ENCODE measurements at regions not wholly inside any gene's neighbourhood (a gene's known extent, or its start where the extent isn't known, plus 50 kb on each side); places are given as distances from the start of the nearest gene placed in this dataset.

GRCh38 chr1:96360036-96360795 is 361.4 kb upstream of the PTBP2 start:
- Mint-ChIP-seq H3K4me1 (ENCODE audit: low read depth, unreplicated experiment) (peaks cover 49% of the 10 kb centered on the region), H3K27me3 (ENCODE audit: low read depth, unreplicated experiment) (no peaks in the 10 kb centered on the region), H3K27ac (ENCODE audit: unreplicated experiment) (no peak overlapping the region), H3K4me3 (ENCODE audit: unreplicated experiment) (no peak overlapping the region), H3K9me3 (ENCODE audit: unreplicated experiment) (no peaks in the 10 kb centered on the region), H3K36me3 (ENCODE audit: low read depth, unreplicated experiment) (no peaks in the 10 kb centered on the region)
- H2AFZ ChIP-seq (ENCODE audit: low read depth, low read length): no peak overlapping the region
- FAIRE-seq (no peak), DNase-seq (ENCODE audit: low read depth) (peak; percentile 35)
- H3K4me3 ChIP-seq (ENCODE audit: insufficient read depth, low read depth, low read length): no peak overlapping the region
- TF ChIP-seq EZH2 (IDR thresholded peaks at IDR 0.05; ENCODE audit: insufficient read depth, low read length): no peak
- no peak for TF ChIP-seq CTCF (IDR thresholded peaks at IDR 0.05; ENCODE audit: insufficient read depth, low read depth, low read length)
- no peak overlapping the region for H3K27ac ChIP-seq (ENCODE audit: low read depth, low read length)
- no peaks in the 10 kb centered on the region for H3K36me3 ChIP-seq (ENCODE audit: insufficient read depth, low read length)
- H3K27me3 ChIP-seq (ENCODE audit: insufficient read depth, low read length): no peaks in the 10 kb centered on the region
- peaks cover 40% of the 10 kb centered on the region for H3K4me1 ChIP-seq (ENCODE audit: insufficient read depth, low read length)
- H3K9ac ChIP-seq (ENCODE audit: low read length): no peak overlapping the region
- no peak overlapping the region for H3K4me2 ChIP-seq (ENCODE audit: low read length)
- no peaks in the 10 kb centered on the region for H3K79me2 ChIP-seq (ENCODE audit: insufficient read depth, low read length)
- no peaks in the 10 kb centered on the region for H3K9me3 ChIP-seq (ENCODE audit: insufficient read depth, low read depth, low read length)
- H4K20me1 ChIP-seq (ENCODE audit: insufficient read depth, low read length): no peaks in the 10 kb centered on the region

DNA sequence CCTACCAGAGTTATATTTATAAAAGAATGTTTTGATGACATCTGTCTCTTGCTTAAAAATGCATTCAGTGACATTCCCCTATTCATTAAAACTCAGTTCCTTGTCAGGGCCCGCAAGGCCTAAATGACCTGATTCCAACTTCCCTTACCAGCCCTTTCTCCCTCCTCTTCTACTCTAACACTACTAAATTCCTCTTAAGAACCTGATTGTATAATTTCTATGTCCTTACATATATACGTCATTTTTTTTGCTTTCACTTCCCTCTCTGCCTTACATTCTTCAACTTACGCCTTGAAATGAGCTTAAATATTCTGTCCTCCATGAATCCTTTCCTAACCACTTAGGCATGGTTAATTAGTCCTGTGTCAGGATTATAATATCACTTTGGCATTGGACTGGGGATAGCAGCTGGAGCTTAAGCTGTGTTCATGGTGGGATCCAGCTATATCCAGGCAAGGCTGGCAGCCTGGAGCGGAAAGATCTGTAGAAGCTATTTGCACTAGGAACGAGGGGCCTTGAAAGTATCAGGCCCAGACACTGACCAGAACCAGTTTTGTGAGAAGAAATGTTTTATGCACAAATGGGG is 360.2 kb upstream of the PTBP2 start:
- DNase-seq (ENCODE audit: low read depth): no peak
- H3K36me3 ChIP-seq (ENCODE audit: insufficient read depth, low read length): no peaks in the 10 kb centered on the region
- Mint-ChIP-seq H3K4me3 (ENCODE audit: unreplicated experiment) (no peak overlapping the region), H3K27me3 (ENCODE audit: low read depth, unreplicated experiment) (no peaks in the 10 kb centered on the region), H3K9me3 (ENCODE audit: unreplicated experiment) (no peaks in the 10 kb centered on the region), H3K27ac (ENCODE audit: unreplicated experiment) (peak overlapping the region; percentile 35), H3K4me1 (ENCODE audit: low read depth, unreplicated experiment) (peaks cover 57% of the 10 kb centered on the region), H3K36me3 (ENCODE audit: low read depth, unreplicated experiment) (no peaks in the 10 kb centered on the region)
- no peaks in the 10 kb centered on the region for H3K27me3 ChIP-seq (ENCODE audit: insufficient read depth, low read length)
- H3K9ac ChIP-seq (ENCODE audit: low read length): no peak overlapping the region
- FAIRE-seq: no peak
- no peaks in the 10 kb centered on the region for H3K9me3 ChIP-seq (ENCODE audit: insufficient read depth, low read depth, low read length)
- TF ChIP-seq CTCF (IDR thresholded peaks at IDR 0.05; ENCODE audit: insufficient read depth, low read depth, low read length) (no peak), EZH2 (IDR thresholded peaks at IDR 0.05; ENCODE audit: insufficient read depth, low read length) (no peak)
- no peak overlapping the region for H2AFZ ChIP-seq (ENCODE audit: low read depth, low read length)
- H3K4me1 ChIP-seq (ENCODE audit: insufficient read depth, low read length): peaks cover 46% of the 10 kb centered on the region
- no peak overlapping the region for H3K4me3 ChIP-seq (ENCODE audit: insufficient read depth, low read depth, low read length)
- H3K27ac ChIP-seq (ENCODE audit: low read depth, low read length): no peak overlapping the region
- no peaks in the 10 kb centered on the region for H3K79me2 ChIP-seq (ENCODE audit: insufficient read depth, low read length)
- H4K20me1 ChIP-seq (ENCODE audit: insufficient read depth, low read length): no peaks in the 10 kb centered on the region
- H3K4me2 ChIP-seq (ENCODE audit: low read length): no peak overlapping the region

DNA sequence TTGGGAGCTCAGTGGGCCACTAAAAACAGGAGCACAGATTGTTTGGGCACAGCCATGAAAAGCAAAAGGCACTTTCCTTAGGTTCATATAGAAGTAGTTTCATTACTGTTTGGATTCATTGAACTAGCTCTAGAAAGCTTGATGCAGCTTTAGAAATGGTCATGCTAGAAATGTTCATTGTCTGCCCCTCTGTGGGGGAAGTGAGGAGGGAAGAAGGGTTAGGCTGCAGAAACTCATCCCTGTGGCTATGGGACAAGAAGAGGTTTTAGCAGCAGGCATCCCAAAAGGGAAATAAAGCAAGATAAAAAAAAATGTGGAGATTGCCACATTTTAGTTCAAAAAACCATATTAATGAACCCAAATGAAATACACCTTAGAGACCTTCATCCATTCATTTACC is 359.6 kb upstream of the PTBP2 start:
- Mint-ChIP-seq H3K27me3 (ENCODE audit: low read depth, unreplicated experiment) (no peaks in the 10 kb centered on the region), H3K4me3 (ENCODE audit: unreplicated experiment) (no peak overlapping the region), H3K36me3 (ENCODE audit: low read depth, unreplicated experiment) (no peaks in the 10 kb centered on the region), H3K27ac (ENCODE audit: unreplicated experiment) (no peak overlapping the region), H3K4me1 (ENCODE audit: low read depth, unreplicated experiment) (peaks cover 57% of the 10 kb centered on the region), H3K9me3 (ENCODE audit: unreplicated experiment) (no peaks in the 10 kb centered on the region)
- Histone ChIP-seq H3K4me3 (ENCODE audit: insufficient read depth, low read depth, low read length) (no peak overlapping the region), H3K36me3 (ENCODE audit: insufficient read depth, low read length) (no peaks in the 10 kb centered on the region), H3K4me2 (ENCODE audit: low read length) (peak overlapping the region; percentile 71), H3K27ac (ENCODE audit: low read depth, low read length) (peak overlapping the region; percentile 65), H3K4me1 (ENCODE audit: insufficient read depth, low read length) (peaks cover 46% of the 10 kb centered on the region), H3K79me2 (ENCODE audit: insufficient read depth, low read length) (no peaks in the 10 kb centered on the region), H3K27me3 (ENCODE audit: insufficient read depth, low read length) (no peaks in the 10 kb centered on the region), H3K9ac (ENCODE audit: low read length) (no peak overlapping the region), H3K9me3 (ENCODE audit: insufficient read depth, low read depth, low read length) (no peaks in the 10 kb centered on the region), H4K20me1 (ENCODE audit: insufficient read depth, low read length) (no peaks in the 10 kb centered on the region), H2AFZ (ENCODE audit: low read depth, low read length) (no peak overlapping the region)
- FAIRE-seq (peak; percentile 56), DNase-seq (ENCODE audit: low read depth) (no peak)
- TF ChIP-seq EZH2 (IDR thresholded peaks at IDR 0.05; ENCODE audit: insufficient read depth, low read length) (no peak), CTCF (IDR thresholded peaks at IDR 0.05; ENCODE audit: insufficient read depth, low read depth, low read length) (no peak)

Measured in astrocyte (in vitro differentiated cells and primary cell).